ENCODE measurements at regions not wholly inside any gene's neighbourhood (a gene's known extent, or its start where the extent isn't known, plus 50 kb on each side); places are given as distances from the start of the nearest gene placed in this dataset.

- no peak for DNase-seq (ENCODE audit: low read depth)
Observed at GRCh38 chr4:19402581-19403065, 849.1 kb upstream of the SLIT2 start.

- DNase-seq (ENCODE audit: low read depth) = no peak
Observed at GRCh38 chr4:19401301-19402080, 850.2 kb upstream of the SLIT2 start.

GRCh38 chr4:19400820-19401219, 850.9 kb upstream of the SLIT2 start:
- no peak for DNase-seq (ENCODE audit: low read depth)

- DNase-seq (ENCODE audit: low read depth) = no peak
Observed at GRCh38 chr4:19399001-19399400, 852.7 kb upstream of the SLIT2 start.

GRCh38 chr4:19386786-19387185, 864.9 kb upstream of the SLIT2 start:
- DNase-seq (ENCODE audit: low read depth) = no peak

- DNase-seq (ENCODE audit: low read depth) = no peak
Observed at GRCh38 chr4:19382993-19383756, 868.5 kb upstream of the SLIT2 start.

GRCh38 chr4:19381068-19381467, 870.6 kb upstream of the SLIT2 start:
- no peak for DNase-seq (ENCODE audit: low read depth)

DNA sequence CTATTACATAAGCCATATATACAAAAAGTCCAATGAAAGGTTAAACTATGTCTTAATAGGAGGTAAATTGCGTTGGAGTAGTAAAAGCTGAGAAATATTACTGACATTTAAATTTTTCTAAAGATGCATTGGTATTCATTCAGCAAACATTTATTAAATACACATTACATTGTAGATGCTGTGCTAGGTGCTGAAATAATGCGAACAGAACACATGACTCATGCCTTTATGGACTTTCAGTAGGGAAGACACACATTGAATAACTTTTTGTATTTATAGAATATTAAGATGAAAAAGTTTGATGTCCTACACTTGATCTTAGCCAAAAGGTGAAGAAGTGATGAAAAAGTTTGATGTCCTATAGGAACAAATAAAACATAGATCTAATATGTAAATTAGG, 871.1 kb upstream of the SLIT2 start:
- DNase-seq (ENCODE audit: low read depth) = no peak

- DNase-seq (ENCODE audit: low read depth) = no peak
Observed at GRCh38 chr4:19379191-19379708, 872.5 kb upstream of the SLIT2 start.

- DNase-seq (ENCODE audit: low read depth) = no peak
Observed at GRCh38 chr4:19375931-19376330, 875.8 kb upstream of the SLIT2 start.

DNA sequence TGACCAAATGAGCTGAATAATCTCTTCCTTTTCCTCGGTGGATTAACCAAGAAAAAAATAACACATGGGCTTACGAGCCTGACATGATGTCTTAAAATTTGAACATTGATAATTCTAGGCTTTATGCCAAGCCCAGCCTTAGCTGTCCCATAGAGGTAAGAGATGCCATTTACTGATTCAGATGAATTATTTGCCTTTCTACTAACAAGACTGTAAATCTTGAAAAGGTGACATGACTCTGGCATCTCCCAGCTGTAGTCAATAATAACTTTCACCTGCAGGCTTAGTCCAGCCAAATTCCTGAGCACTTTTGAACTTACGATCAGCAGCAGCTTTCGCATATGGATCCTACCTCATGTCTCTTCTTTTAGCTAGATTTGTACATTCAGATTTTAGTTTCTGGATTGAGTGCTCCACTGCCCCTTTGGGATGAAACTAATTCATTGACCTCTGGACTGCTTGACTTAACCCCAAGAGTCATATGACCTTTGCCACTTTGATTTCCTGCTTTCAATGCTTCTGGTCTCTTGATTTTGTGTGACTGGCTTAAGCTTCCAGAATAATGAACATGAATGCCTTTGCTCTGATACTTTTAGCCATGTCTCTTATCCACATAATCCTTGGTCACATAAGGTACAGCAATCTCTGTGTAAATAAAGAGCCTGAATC, 876.4 kb upstream of the SLIT2 start:
- DNase-seq (ENCODE audit: low read depth) = no peak

GRCh38 chr4:19372390-19372789, 879.3 kb upstream of the SLIT2 start:
- no peak for DNase-seq (ENCODE audit: low read depth)

GRCh38 chr4:19368800-19369199, 882.9 kb upstream of the SLIT2 start:
- DNase-seq (ENCODE audit: low read depth) = no peak

GRCh38 chr4:19366916-19367315, 884.8 kb upstream of the SLIT2 start:
- DNase-seq (ENCODE audit: low read depth) = no peak

GRCh38 chr4:19358015-19358414, 893.7 kb upstream of the SLIT2 start:
- no peak for DNase-seq (ENCODE audit: low read depth)

- no peak for DNase-seq (ENCODE audit: low read depth)
Observed at GRCh38 chr4:19349416-19349815, 902.3 kb upstream of the SLIT2 start.

DNA sequence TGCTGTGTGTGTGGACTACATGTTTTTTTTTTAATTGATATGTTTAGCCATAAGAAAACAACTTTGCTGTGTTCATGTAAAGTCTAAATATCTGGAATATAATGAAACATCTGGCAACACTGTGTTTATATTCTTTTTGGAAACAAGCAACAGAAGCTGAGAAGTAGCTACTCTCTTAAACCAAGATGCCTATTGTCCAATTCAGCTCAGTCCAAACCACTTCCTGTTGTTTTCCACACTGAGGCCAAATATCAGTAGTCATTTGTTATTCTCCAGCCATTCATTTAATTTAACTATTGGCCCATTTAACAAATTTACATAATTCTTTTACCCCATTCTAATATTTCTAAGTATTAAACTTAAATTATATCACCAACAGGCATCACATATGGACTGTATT, 903.0 kb upstream of the SLIT2 start:
- DNase-seq (ENCODE audit: low read depth) = no peak

DNA sequence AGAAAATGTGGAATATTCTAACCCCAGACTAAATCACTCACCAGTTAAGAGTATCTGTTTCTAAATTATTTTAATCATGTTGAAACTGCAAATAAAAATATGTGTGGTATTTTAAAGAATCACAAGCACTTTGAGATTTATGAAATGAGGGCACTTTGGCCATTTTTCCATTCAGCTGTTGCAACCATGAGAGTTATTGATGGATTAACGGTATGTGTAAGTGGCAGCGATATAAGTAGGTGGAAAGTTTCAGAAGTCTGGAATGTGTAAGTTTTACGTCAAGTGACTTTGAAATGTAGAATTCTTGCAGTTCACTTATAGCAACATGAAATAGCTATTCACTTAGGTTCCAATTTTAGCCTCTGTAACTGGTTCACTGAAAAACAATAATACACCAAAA, 905.1 kb upstream of the SLIT2 start:
- DNase-seq (ENCODE audit: low read depth) = no peak

GRCh38 chr4:19329631-19330030, 922.1 kb upstream of the SLIT2 start:
- no peak for DNase-seq (ENCODE audit: low read depth)

GRCh38 chr4:19329077-19329476, 922.6 kb upstream of the SLIT2 start:
- no peak for DNase-seq (ENCODE audit: low read depth)

GRCh38 chr4:19327364-19327763, 924.3 kb upstream of the SLIT2 start:
- no peak for DNase-seq (ENCODE audit: low read depth)

- DNase-seq (ENCODE audit: low read depth) = no peak
Observed at GRCh38 chr4:19324184-19324583, 927.5 kb upstream of the SLIT2 start.

DNA sequence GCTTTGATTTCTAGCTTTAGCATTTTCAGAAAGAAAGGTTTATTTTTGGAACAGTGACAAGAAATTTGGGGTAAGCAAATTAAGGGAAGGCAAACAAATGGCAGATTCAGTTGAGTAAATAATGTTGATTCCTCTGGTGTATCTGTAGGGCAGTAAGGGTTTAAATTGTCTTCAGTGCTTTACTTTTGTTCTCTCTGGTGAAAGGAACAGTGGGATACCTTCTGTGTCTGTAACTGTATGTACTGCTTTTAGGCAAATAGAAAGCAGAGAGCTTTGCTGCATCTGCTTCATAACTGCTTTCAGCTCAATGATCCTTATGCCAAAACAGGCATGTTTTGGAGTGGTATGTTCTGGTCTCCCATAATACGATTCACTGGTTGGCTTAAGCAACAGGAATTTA, 932.1 kb upstream of the SLIT2 start:
- DNase-seq (ENCODE audit: low read depth) = no peak
